GM21367 (cell line): ENCODE measurements at regions not wholly inside any gene's neighbourhood (a gene's known extent, or its start where the extent isn't known, plus 50 kb on each side); places are given as distances from the start of the nearest gene placed in this dataset.

Experiments used
- ATAC-seq: cut with Tn5 transposase; IDR thresholded peaks from one replicate; pipeline ENCODE4 v1.9.1; 2021; ENCODE audit not compliant: unreplicated experiment

- ATAC-seq, result no peak
Observed at GRCh38 chr7:96495751-96496216, 173.9 kb upstream of the SLC25A13 start.

DNA sequence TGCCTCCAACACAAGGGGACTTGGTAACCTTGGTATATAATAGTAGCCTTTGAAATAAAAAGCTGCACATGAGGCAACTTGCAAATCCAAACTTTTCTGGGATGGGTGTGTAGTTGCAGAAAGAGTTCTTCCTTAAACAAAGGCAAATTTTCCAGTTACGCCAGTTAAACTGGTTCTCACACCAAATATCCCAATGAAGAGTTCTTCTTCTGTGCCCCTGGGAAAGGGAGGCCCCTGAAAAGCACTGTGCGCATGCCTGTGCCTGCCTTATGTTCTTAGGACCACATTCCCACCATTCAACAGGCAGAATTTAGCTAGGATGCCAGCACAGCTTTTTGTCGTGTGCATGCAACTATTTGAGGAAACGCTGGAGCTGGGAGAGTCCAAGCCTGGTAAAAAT is 164.8 kb upstream of the SLC25A13 start:
- no peak for ATAC-seq

- no peak for ATAC-seq
Observed at GRCh38 chr7:96484845-96485244, 162.9 kb upstream of the SLC25A13 start.

GRCh38 chr7:96484091-96484490 is 162.2 kb upstream of the SLC25A13 start:
- ATAC-seq, result no peak

- no peak for ATAC-seq
Observed at GRCh38 chr7:96481796-96482195, 159.9 kb upstream of the SLC25A13 start.

GRCh38 chr7:96479015-96479645 is 157.2 kb upstream of the SLC25A13 start:
- ATAC-seq, result no peak

DNA sequence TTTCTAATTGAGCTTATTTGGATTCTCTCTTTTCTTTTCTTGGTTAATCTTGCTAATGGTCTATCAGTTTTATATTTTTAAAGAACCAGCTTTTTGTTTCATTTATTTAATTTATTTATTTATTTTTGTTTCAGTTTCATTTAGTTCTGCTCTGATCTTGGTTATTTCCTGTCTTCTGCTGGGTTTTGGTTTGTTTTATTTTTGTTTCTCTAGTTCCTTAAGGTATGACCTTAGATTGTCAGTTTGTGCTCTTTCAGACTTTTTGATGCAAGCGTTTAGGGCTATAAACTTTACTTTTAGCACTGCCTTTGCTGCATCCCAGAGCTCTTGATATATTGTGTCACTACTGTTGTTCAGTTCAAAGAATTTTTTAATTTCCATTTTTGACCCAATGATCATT is 149.7 kb upstream of the SLC25A13 start:
- no peak for ATAC-seq

- no peak for ATAC-seq
Observed at GRCh38 chr7:96452146-96452545, 130.2 kb upstream of the SLC25A13 start.

DNA sequence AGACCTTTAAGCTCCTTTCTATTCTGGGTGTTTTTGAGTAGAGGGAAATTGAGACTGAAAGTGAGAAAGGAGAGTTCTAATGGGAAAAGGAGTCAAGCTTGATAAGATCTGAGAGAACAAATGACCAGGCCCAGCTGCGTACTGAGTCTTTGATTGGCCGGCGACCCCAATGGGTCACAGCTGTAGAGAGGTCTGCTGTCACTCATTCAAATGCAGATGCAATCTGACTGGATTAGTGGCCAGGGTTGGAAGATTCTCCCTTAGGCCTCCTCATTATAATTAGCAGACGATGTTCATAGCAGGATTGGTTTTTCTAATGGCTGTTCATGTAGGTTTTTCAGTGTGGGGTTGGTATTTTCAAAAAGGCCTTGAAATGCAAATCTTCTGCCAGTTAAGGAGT is 127.2 kb upstream of the SLC25A13 start:
- no peak for ATAC-seq

DNA sequence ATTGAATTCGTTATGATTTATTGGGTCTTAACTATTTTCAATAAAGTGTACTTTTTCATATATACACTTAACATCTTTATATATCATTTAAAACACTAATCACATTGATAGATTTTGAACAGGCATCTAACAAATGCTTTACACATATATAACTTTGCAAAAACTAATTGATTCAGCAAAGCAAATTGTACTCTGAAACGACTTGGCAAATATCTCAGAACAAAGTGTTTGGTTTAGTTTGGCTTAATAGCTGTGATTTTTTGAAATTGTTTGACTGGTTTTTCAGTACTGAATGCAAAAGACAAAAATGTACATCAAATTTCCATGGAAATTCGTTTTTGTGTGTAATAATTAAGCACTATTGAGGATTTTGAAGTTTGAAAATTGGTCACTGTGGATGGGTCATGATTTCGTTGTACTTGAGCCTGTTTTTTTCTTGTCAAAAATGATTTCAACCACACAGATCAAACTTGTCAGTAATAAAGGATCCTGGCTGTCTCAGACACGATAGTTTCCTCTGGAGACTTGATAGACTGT is 125.3 kb upstream of the SLC25A13 start:
- no peak for ATAC-seq

- ATAC-seq, result no peak
Observed at GRCh38 chr7:96441436-96442084, 119.7 kb upstream of the SLC25A13 start.

GRCh38 chr7:96440328-96440727 is 118.4 kb upstream of the SLC25A13 start:
- no peak for ATAC-seq

GRCh38 chr7:96436880-96437279 is 115.0 kb upstream of the SLC25A13 start:
- no peak for ATAC-seq

DNA sequence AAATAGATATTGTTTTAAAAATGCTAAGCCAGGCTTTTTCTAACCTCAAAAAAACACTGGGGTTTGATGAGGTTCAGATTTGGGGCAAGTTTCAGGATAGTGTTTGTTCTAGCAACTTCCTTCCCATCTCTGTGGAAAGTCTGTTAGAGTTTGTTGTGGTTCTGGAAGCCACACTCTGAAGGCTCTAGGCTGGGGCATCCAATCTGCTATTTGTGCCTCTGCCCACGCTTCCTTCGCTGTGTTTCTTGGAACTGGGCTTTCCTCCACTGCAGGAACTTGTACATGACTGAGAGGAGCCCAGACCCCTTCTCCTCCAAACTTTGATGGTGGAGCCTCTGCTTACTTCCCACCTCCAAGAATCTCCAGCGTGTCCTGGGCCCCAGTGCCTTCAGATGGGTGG is 108.5 kb upstream of the SLC25A13 start:
- ATAC-seq, result no peak

DNA sequence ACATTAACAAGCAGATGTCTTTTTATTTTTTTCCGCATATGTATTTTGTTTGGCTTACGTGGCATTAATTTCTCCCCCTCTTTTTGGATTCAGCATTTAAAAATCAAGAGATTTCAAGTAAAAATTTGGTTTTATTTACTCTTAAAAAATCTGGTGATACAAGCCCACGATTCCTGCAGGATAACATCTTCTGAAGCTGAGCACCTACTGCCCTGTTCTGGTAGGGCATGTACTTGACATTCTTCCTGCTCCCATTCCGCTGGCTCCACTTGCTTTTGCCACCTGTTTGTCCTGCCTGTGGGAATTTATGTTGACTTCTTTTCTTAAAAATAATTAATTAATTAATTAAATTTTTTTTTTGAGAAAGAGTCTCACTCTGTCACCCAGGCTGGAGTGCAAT is 105.2 kb upstream of the SLC25A13 start:
- ATAC-seq, result no peak

DNA sequence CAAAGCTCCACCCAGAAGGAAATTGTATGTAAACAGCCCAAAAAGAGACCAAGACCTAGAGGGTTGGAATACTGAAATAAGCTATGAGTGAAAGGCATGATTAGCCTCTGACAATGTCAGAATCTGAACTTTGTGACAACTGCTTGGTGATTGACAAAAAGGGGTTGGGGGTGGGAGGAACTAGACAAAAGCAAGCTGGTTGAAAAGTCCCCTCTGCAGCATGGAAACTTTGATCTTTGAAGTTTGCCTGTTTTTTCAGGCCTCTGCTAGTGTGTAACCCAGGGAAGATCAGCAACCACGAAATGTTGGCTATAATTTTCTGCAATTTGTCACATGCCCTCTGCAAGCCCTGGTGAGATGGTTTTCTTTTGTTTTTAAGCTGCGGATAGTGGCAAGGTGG is 104.8 kb upstream of the SLC25A13 start:
- ATAC-seq, result no peak

DNA sequence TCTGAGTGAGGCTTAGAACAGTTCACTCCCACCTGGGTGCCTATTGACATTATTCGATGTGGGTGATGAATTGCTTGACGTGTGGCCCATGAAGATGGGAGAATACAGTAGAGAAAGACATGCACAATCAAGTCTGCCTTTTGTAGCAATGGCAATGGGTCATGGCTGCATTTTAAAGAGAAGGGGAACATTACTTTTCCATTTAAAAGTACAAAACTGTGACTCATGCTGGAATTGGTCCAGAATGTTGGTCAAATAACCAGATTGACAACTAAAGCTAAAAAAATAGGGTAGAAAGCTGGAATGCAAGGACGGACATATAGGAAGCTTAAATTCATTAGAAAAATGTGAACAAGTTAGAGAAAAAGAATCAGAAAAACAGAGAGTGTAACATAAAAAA is 104.1 kb upstream of the SLC25A13 start:
- no peak for ATAC-seq

- no peak for ATAC-seq
Observed at GRCh38 chr7:96424411-96424810, 102.5 kb upstream of the SLC25A13 start.

GRCh38 chr7:96422388-96422787 is 100.5 kb upstream of the SLC25A13 start:
- ATAC-seq, result no peak

GRCh38 chr7:96418581-96418980 is 96.7 kb upstream of the SLC25A13 start:
- ATAC-seq, result no peak

GRCh38 chr7:96417784-96418183 is 95.9 kb upstream of the SLC25A13 start:
- ATAC-seq, result no peak

- ATAC-seq, result no peak
Observed at GRCh38 chr7:96416599-96416998, 94.7 kb upstream of the SLC25A13 start.

DNA sequence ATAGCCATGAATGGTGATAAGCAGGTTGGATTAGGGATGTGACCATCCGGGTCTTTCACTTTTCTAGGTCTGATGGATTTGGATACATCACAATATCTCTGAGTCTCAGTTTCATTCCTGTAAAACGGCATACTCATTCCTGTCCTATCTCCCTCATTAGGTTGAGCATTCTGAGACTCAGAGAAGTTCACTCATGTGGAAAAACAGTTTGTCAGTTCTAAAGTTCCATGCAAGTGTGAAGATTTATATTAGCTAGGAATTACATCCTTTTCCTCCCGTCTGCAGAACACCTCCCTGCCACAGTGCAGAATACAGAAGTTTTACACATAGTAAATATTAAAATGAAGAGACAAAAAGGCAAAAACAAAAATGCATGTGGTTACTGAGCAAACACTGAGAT is 94.2 kb upstream of the SLC25A13 start:
- ATAC-seq, result no peak
